Nephron (organoid): ENCODE measurements at regions not wholly inside any gene's neighbourhood (a gene's known extent, or its start where the extent isn't known, plus 50 kb on each side); places are given as distances from the start of the nearest gene placed in this dataset.

Experiments used
- H3K27ac Mint-ChIP-seq, 3 experiments: 2 replicates each; pipeline ENCODE4 v1.8.0; 2020; ENCODE audit warnings: mixed read lengths in 3 of 3, mild to moderate bottlenecking in 2 of 3, moderate library complexity in 1 of 3
- H3K27me3 Mint-ChIP-seq: 2 replicates; pipeline ENCODE4 v1.8.0; 2021; ENCODE audit warnings: low read depth, mild to moderate bottlenecking, moderate library complexity, mixed read lengths
- H3K36me3 Mint-ChIP-seq: 2 replicates; pipeline ENCODE4 v1.8.0; 2020; ENCODE audit warnings: low read depth, mixed read lengths
- H3K4me1 Mint-ChIP-seq: 2 replicates; pipeline ENCODE4 v1.8.0; 2020; ENCODE audit warnings: mixed read lengths
- H3K4me3 Mint-ChIP-seq, 3 experiments: 2 replicates each; pipeline ENCODE4 v1.8.0; 2020; ENCODE audit warnings: mild to moderate bottlenecking in 3 of 3, mixed read lengths in 3 of 3, moderate library complexity in 2 of 3
- H3K9me3 Mint-ChIP-seq: 2 replicates; pipeline ENCODE4 v1.8.0; 2020; ENCODE audit warnings: mixed read lengths
- TF ChIP-seq, protein P1 (sequence below), 3 experiments: fragments of 200-600 bp; sonication (generic); IDR thresholded peaks; one replicate each; pipeline ENCODE4 v1.5.0; 2021; ENCODE audit warnings: antibody characterized with exemption in 3 of 3; ENCODE audit not compliant: unreplicated experiment in 3 of 3

DNA sequence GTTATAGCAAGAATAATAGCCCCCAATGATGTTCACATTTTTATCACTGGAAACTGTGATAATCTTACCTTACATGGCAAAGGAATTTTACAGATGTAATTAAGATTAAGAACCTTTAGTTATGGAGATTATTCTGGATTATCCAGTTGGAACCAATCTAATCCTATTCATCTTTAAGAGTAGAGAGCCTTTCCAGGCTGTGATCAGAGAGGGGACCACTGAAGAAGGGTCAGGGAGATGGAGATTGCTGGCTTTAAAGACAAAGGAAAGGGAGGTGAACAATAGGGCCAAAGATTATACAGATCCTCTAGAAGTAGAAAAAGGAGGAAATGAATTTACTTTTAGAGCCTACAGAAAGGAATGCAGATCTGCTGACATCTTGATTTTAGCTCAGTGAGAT, 253.5 kb upstream of the GRIN3A start:
- peak overlapping the region in 1 of 3 experiments; percentile 43 for H3K27ac Mint-ChIP-seq
- no peaks in the 10 kb centered on the region for H3K36me3 Mint-ChIP-seq
- H3K27me3 Mint-ChIP-seq, result no peaks in the 10 kb centered on the region
- TF ChIP-seq, protein P1, sequence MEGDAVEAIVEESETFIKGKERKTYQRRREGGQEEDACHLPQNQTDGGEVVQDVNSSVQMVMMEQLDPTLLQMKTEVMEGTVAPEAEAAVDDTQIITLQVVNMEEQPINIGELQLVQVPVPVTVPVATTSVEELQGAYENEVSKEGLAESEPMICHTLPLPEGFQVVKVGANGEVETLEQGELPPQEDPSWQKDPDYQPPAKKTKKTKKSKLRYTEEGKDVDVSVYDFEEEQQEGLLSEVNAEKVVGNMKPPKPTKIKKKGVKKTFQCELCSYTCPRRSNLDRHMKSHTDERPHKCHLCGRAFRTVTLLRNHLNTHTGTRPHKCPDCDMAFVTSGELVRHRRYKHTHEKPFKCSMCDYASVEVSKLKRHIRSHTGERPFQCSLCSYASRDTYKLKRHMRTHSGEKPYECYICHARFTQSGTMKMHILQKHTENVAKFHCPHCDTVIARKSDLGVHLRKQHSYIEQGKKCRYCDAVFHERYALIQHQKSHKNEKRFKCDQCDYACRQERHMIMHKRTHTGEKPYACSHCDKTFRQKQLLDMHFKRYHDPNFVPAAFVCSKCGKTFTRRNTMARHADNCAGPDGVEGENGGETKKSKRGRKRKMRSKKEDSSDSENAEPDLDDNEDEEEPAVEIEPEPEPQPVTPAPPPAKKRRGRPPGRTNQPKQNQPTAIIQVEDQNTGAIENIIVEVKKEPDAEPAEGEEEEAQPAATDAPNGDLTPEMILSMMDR (IDR thresholded peaks at IDR 0.05; ENCODE audit: unreplicated experiment in 3 of 3), result no peak
- peaks cover 12% of the 10 kb centered on the region for H3K4me1 Mint-ChIP-seq
- no peaks in the 10 kb centered on the region for H3K9me3 Mint-ChIP-seq
- no peak overlapping the region for H3K4me3 Mint-ChIP-seq

DNA sequence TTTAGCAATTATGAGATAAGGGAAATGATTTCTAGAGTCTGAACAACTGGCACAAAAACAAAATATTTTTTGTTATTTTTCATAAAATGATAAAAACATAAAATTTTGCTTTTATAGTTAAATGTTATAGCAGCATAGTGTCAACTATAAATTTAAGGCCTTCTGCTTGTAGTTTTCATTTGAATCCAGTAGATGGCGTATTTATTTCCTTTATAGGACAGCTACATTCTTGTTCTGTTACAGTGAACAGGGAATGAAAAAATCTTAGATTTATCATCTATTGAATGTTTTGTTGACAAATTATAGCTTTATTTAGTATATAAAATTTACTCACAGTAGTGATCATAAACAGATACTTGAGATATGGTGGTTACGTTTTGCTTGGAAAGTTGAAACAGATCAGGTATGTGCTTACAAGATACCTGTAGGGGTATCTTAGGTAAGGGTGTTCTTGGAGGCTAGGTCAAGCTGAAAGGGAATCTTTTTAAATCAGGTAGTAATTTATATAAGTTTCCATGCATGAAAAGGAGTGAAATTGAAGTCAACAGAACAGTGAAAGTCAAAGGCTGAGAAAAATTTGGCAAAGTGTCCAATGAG, 239.3 kb upstream of the GRIN3A start:
- Mint-ChIP-seq H3K36me3 (no peaks in the 10 kb centered on the region), H3K27ac (no peak overlapping the region), H3K27me3 (no peaks in the 10 kb centered on the region), H3K4me3 (no peak overlapping the region), H3K9me3 (no peaks in the 10 kb centered on the region), H3K4me1 (peaks cover 4% of the 10 kb centered on the region)
- TF ChIP-seq, protein P1 (IDR thresholded peaks at IDR 0.05; ENCODE audit: unreplicated experiment in 3 of 3), result peak; percentile 63 to 82 (median 70)

DNA sequence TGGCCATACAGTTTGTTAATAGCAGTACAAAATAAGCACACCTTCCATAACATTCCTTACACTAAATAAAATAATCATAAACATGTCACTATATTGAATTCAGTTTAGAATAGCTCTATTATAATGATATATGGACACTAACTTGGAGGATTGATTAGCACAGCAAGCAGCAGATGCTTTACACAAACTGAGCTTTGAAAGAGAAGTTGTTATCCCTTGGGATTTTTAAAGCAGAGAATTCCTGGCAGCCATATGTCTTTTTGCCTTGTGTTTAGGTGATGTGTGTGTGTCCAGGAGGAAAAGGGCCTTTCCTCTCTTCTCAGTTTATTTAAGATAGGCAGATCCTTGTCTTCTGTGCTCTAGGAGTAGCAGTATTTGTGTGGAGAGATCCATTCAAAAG, 232.2 kb upstream of the GRIN3A start:
- peaks cover 33% of the 10 kb centered on the region for H3K4me1 Mint-ChIP-seq
- TF ChIP-seq, protein P1 (IDR thresholded peaks at IDR 0.05; ENCODE audit: unreplicated experiment in 3 of 3), result no peak
- H3K9me3 Mint-ChIP-seq, result no peaks in the 10 kb centered on the region
- H3K27ac Mint-ChIP-seq, result peak overlapping the region in 2 of 3 experiments; percentile 8 to 64
- H3K27me3 Mint-ChIP-seq, result no peaks in the 10 kb centered on the region
- no peak overlapping the region for H3K4me3 Mint-ChIP-seq
- no peaks in the 10 kb centered on the region for H3K36me3 Mint-ChIP-seq

DNA sequence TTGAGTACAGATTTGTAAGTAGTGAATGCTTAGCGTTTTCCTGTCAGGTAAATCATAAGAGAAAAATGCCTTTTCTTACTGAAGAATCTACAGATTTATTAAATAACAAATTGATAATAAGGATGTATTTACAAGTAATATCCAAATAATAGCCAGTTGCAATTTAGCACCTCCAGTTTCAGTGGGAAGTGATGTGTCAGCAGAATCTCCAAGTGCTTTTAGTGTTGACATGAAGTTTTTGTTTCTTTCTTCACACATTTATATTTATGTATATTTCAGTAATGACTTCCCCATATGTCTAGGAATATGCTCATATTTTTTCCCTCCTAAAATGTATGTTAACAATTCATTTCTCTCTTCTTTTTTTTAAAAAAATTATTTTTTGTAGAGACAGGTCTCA, 229.9 kb upstream of the GRIN3A start:
- Mint-ChIP-seq H3K27ac (no peak overlapping the region), H3K36me3 (no peaks in the 10 kb centered on the region), H3K9me3 (no peaks in the 10 kb centered on the region), H3K4me3 (no peak overlapping the region), H3K4me1 (peaks cover 45% of the 10 kb centered on the region), H3K27me3 (no peaks in the 10 kb centered on the region)
- TF ChIP-seq, protein P1 (IDR thresholded peaks at IDR 0.05; ENCODE audit: unreplicated experiment in 3 of 3), result no peak

DNA sequence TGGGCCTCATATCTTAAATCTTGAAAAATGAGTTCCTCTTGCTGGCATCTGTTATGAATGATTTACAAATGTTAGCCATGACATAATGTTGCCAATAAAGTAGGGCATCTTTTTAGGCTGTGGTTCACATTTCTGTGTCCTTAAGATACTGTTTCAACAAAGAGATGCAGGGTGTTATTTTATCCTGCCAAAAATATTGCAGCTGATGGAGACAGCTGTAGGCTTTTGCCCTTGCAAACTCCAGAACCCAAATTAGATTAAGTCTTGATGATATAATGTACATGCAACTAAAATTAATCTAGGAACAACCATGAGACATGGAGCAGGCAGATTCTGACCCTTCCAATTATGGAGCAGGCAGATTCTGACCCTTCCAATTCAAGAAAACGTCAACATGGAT, 228.2 kb upstream of the GRIN3A start:
- TF ChIP-seq, protein P1 (IDR thresholded peaks at IDR 0.05; ENCODE audit: unreplicated experiment in 3 of 3), result no peak
- H3K27me3 Mint-ChIP-seq, result no peaks in the 10 kb centered on the region
- no peak overlapping the region for H3K4me3 Mint-ChIP-seq
- peaks cover 2% of the 10 kb centered on the region for H3K9me3 Mint-ChIP-seq
- H3K4me1 Mint-ChIP-seq, result peaks cover 44% of the 10 kb centered on the region
- no peaks in the 10 kb centered on the region for H3K36me3 Mint-ChIP-seq
- peak overlapping the region in 2 of 3 experiments; percentile 64 to 66 for H3K27ac Mint-ChIP-seq

DNA sequence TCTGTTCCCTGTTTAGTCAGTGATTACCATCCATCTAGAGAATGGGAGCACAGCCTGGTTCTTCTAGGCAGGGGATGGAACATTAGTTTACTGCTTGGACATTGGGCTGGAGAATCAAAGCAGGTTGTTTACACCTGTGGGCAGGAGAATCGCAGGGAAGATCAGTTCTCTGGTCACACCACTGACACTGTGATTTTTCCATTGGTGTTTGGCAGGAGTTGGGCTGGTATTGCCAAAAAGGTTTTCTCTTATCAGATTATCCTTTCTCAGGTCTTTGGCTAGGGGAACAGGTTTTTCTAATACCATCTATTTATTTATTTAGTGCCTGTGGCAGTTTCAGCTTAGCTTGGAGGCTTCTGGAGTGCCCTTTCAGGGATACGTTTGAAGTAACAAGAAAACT, 219.3 kb upstream of the GRIN3A start:
- Mint-ChIP-seq H3K4me1 (no peaks in the 10 kb centered on the region), H3K9me3 (peaks cover 4% of the 10 kb centered on the region), H3K4me3 (no peak overlapping the region), H3K36me3 (no peaks in the 10 kb centered on the region), H3K27ac (no peak overlapping the region), H3K27me3 (peaks cover 5% of the 10 kb centered on the region)
- TF ChIP-seq, protein P1 (IDR thresholded peaks at IDR 0.05; ENCODE audit: unreplicated experiment in 3 of 3), result no peak
